Endothelial cell of umbilical vein (primary cell): ENCODE measurements at regions not wholly inside any gene's neighbourhood (a gene's known extent, or its start where the extent isn't known, plus 50 kb on each side); places are given as distances from the start of the nearest gene placed in this dataset.
"Not testable (repeated sequence)": the region's sequence is repeated elsewhere in the genome, so short reads cannot be mapped to it uniquely, and the experiment has no call there.

Experiments used
- BruUV-seq: library from RNA; stranded (reverse); fragments of 400-500 nt; replicated peaks from 2 replicates; lab custom pipeline; 2021; lab: Mats Ljungman, UMichigan
- CTCF ChIA-PET: fragments of 300-600, 350-600 bp; sonication (Branson Sonifier 250); formaldehyde crosslinking; loops from one replicate; lab custom pipeline; 2021; ENCODE audit warnings: antibody characterized with exemption, inconsistent platforms; lab: Charles Lee
- POLR2A ChIA-PET: fragments of 300-600, 350-600 bp; sonication (Branson Sonifier 250); formaldehyde crosslinking; loops from one replicate; lab custom pipeline; 2021; ENCODE audit warnings: antibody characterized with exemption, inconsistent platforms; lab: Charles Lee
- DNase-seq: peaks from one replicate; pipeline ENCODE4 v3.0.0-alpha.2; 2011; ENCODE audit warnings: low read depth, low spot score
- FAIRE-seq: peaks from 2 replicates; lab custom pipeline; 2011; peaks lifted over from hg19 to GRCh38; lab: Jason Lieb, UNC
- H2AFZ ChIP-seq: 2 replicates; pipeline ENCODE4 v1.6.0; 2012; ENCODE audit warnings: low read depth, low read length, control low read depth, inconsistent platforms
- H3K27ac ChIP-seq: 2 replicates; pipeline ENCODE4 v1.5.1; 2011; ENCODE audit warnings: low read depth, mild to moderate bottlenecking, control low read depth, low read length, moderate library complexity; ENCODE audit not compliant: insufficient read depth
- H3K27me3 ChIP-seq, 2 experiments: 2 replicates each; pipeline versions ENCODE4 v1.6.0 to v1.6.1; 2011; ENCODE audit warnings: low read length in 2 of 2, mixed read lengths in 1 of 2; ENCODE audit not compliant: control insufficient read depth in 2 of 2, insufficient read depth in 2 of 2
- H3K36me3 ChIP-seq, 2 experiments: 2 replicates in 1 of 2; 3 replicates in 1 of 2; pipeline ENCODE4 v1.5.1; 2011; ENCODE audit warnings: low read length in 2 of 2, mild to moderate bottlenecking in 1 of 2, moderate library complexity in 1 of 2; ENCODE audit not compliant: control insufficient read depth in 2 of 2, insufficient read depth in 2 of 2; ENCODE audit errors: extremely low read depth in 1 of 2
- H3K4me1 ChIP-seq: 3 replicates; pipeline ENCODE4 v1.5.1; 2011; ENCODE audit warnings: mild to moderate bottlenecking, low read length; ENCODE audit not compliant: control insufficient read depth, insufficient read depth; ENCODE audit errors: extremely low read depth
- H3K4me2 ChIP-seq: 2 replicates; pipeline ENCODE4 v1.6.1; 2011; ENCODE audit warnings: low read length, control low read depth, mixed read lengths; ENCODE audit not compliant: insufficient read depth
- H3K4me3 ChIP-seq, 3 experiments: fragments of 200-600 bp in 1 of 3; sonication (generic), shearing (Covaris generic) in 1 of 3; replicated peaks in 1 of 3; 2 replicates each; pipeline ENCODE4 v1.5.1; 2011 to 2016; ENCODE audit warnings: control low read depth in 3 of 3, low read length in 3 of 3, mild to moderate bottlenecking in 2 of 3, inconsistent platforms in 1 of 3, low read depth in 1 of 3, moderate library complexity in 1 of 3; ENCODE audit not compliant: insufficient read depth in 1 of 3
- H3K79me2 ChIP-seq: 2 replicates; pipeline ENCODE4 v1.6.0; 2012; ENCODE audit warnings: low read length, inconsistent platforms; ENCODE audit not compliant: control insufficient read depth, insufficient read depth
- H3K9ac ChIP-seq: replicated peaks from 2 replicates; pipeline ENCODE3; 2011; ENCODE audit warnings: low read length, control low read depth; ENCODE audit not compliant: insufficient read depth; ENCODE audit errors: extremely low read depth
- H3K9me1 ChIP-seq: replicated peaks from 3 replicates; pipeline ENCODE4 v1.6.0; 2011; ENCODE audit warnings: mild to moderate bottlenecking, low read length; ENCODE audit not compliant: control insufficient read depth, insufficient read depth; ENCODE audit errors: extremely low read depth
- H3K9me3 ChIP-seq: replicated peaks from 2 replicates; pipeline ENCODE4 v1.5.1; 2012; ENCODE audit warnings: low read length, inconsistent platforms; ENCODE audit not compliant: control insufficient read depth, insufficient read depth
- H4K20me1 ChIP-seq: replicated peaks from 2 replicates; pipeline ENCODE3; 2011; ENCODE audit warnings: mild to moderate bottlenecking, low read length; ENCODE audit not compliant: control insufficient read depth, insufficient read depth; ENCODE audit errors: extremely low read depth
- EZH2 ChIP-seq: IDR thresholded peaks from 2 replicates; pipeline ENCODE4 v1.6.1; 2012; ENCODE audit warnings: borderline replicate concordance, low read depth, mild to moderate bottlenecking, moderate library complexity, low read length, inconsistent platforms; ENCODE audit not compliant: severe bottlenecking
- FOS ChIP-seq: IDR thresholded peaks from 2 replicates; pipeline ENCODE4 v1.6.1; 2011; ENCODE audit warnings: mild to moderate bottlenecking, low read length, moderate library complexity, borderline replicate concordance; ENCODE audit not compliant: insufficient read depth
- GATA2 ChIP-seq: IDR thresholded peaks from 2 replicates; pipeline ENCODE4 v1.7.0; 2011; ENCODE audit warnings: low read depth, mild to moderate bottlenecking, moderate library complexity, mixed read lengths, low read length; ENCODE audit not compliant: insufficient read length, insufficient read depth
- JUN ChIP-seq: IDR thresholded peaks from 2 replicates; pipeline ENCODE4 v1.6.1; 2011; ENCODE audit warnings: borderline replicate concordance, low read depth; ENCODE audit not compliant: insufficient read length, insufficient read depth
- MAX ChIP-seq: IDR thresholded peaks from 2 replicates; pipeline ENCODE4 v1.6.1; 2011; ENCODE audit not compliant: insufficient read depth, insufficient read length
- MYC ChIP-seq: IDR thresholded peaks from one replicate; pipeline ENCODE4 v1.6.1; 2011; ENCODE audit warnings: mild to moderate bottlenecking, low read depth, low read length
- POLR2A ChIP-seq: IDR thresholded peaks from 2 replicates; pipeline ENCODE4 v1.6.1; 2012; ENCODE audit warnings: low read depth, mild to moderate bottlenecking, control low read depth, low read length
- POLR2AphosphoS5 ChIP-seq: IDR thresholded peaks from 2 replicates; pipeline ENCODE4 v1.6.1; 2012; ENCODE audit warnings: low read depth, mild to moderate bottlenecking, control low read depth, low read length, moderate library complexity; ENCODE audit not compliant: insufficient read depth
- dilution Hi-C: fragments of 300-500 bp; cut with MboI; formaldehyde crosslinking; loops from one replicate; pipeline ENCODE4 v1.15.0; 2019; ENCODE audit warnings: low sequenced_read_pairs; ENCODE audit not compliant: extremely low pct_ligation_motif_present
- intact Hi-C: fragments of 100-400 bp; cut with micrococcal nuclease; formaldehyde crosslinking; loops from one replicate; pipeline ENCODE4 v1.10.0; 2022
- TF ChIP-seq, protein P1 (sequence below), 2 donors: IDR thresholded peaks; 1 replicate in 1 of 2; 2 replicates in 1 of 2; pipeline ENCODE4 v1.5.1; 2011; ENCODE audit warnings: low read length in 2 of 2, mild to moderate bottlenecking in 2 of 2, moderate library complexity in 2 of 2, control low read depth in 1 of 2, inconsistent platforms in 1 of 2, low read depth in 1 of 2; ENCODE audit not compliant: insufficient read depth in 1 of 2; ENCODE audit errors: extremely low read depth in 1 of 2

DNA sequence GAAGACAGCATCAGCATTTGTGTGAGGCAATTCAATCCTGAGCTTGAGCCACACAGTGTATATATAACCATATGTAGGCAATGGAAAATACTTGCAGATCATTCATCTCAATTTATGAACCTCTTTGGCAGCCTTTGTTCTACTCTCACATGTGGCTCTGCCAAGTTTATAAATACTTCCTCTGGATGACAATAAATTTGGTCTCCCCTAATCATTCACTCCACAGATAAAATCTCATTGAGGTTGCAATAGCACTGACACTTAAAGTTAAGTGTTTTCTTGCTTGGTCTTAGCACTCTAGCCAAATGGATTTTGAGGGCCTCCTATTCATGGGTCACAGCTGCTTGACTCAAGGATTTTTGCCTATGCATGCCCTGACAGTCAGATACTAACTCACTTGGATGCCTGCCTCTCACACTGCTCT, 136.6 kb upstream of the VANGL1 start:
- no peaks in the 10 kb centered on the region for H3K79me2 ChIP-seq
- no peaks in the 10 kb centered on the region for H3K4me1 ChIP-seq
- H3K36me3 ChIP-seq = no peaks in the 10 kb centered on the region
- H3K27me3 ChIP-seq = peaks cover 2 to 5% of the 10 kb centered on the region in 2 experiments
- BruUV-seq = no TSS peak
- H3K4me2 ChIP-seq = no peak overlapping the region
- H3K4me3 ChIP-seq = no peak overlapping the region
- FAIRE-seq = no peak
- no peak overlapping the region for H2AFZ ChIP-seq
- CTCF ChIA-PET = interaction anchor here (0.5 kb wide), 1 partner anchor 279 kb away, joined by 3 read pairs; no protein-coding TSS in a partner anchor
- H4K20me1 ChIP-seq = no peaks in the 10 kb centered on the region
- TF ChIP-seq JUN (no peak), GATA2 (no peak), FOS (no peak), POLR2A (no peak), MYC (no peak), POLR2AphosphoS5 (no peak), MAX (no peak), EZH2 (no peak)
- TF ChIP-seq, protein P1, sequence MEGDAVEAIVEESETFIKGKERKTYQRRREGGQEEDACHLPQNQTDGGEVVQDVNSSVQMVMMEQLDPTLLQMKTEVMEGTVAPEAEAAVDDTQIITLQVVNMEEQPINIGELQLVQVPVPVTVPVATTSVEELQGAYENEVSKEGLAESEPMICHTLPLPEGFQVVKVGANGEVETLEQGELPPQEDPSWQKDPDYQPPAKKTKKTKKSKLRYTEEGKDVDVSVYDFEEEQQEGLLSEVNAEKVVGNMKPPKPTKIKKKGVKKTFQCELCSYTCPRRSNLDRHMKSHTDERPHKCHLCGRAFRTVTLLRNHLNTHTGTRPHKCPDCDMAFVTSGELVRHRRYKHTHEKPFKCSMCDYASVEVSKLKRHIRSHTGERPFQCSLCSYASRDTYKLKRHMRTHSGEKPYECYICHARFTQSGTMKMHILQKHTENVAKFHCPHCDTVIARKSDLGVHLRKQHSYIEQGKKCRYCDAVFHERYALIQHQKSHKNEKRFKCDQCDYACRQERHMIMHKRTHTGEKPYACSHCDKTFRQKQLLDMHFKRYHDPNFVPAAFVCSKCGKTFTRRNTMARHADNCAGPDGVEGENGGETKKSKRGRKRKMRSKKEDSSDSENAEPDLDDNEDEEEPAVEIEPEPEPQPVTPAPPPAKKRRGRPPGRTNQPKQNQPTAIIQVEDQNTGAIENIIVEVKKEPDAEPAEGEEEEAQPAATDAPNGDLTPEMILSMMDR (IDR thresholded peaks at IDR 0.05; ENCODE audit: extremely low read depth in 1 of 2, insufficient read depth in 1 of 2, low read depth in 1 of 2, low read length in 2 of 2) = no peak
- no peak overlapping the region for H3K27ac ChIP-seq
- dilution Hi-C loops = no loop called here
- POLR2A ChIA-PET = no interaction called here
- no peaks in the 10 kb centered on the region for H3K9me1 ChIP-seq
- no peaks in the 10 kb centered on the region for H3K9me3 ChIP-seq
- DNase-seq = no peak
- intact Hi-C loops = no loop called here
- H3K9ac ChIP-seq = no peak overlapping the region

GRCh38 chr1:115502183-115502582, 139.6 kb upstream of the VANGL1 start:
- H2AFZ ChIP-seq, H3K27ac ChIP-seq, POLR2A ChIA-PET, dilution Hi-C loops, DNase-seq, H3K27me3 ChIP-seq, H3K9me3 ChIP-seq, H3K79me2 ChIP-seq, H3K9me1 ChIP-seq, H4K20me1 ChIP-seq, H3K4me1 ChIP-seq, CTCF ChIA-PET, H3K4me2 ChIP-seq, intact Hi-C loops, H3K36me3 ChIP-seq, H3K4me3 ChIP-seq, H3K9ac ChIP-seq, BruUV-seq, FAIRE-seq: not testable (repeated sequence)
